HG02623 (cell line): ENCODE measurements at regions not wholly inside any gene's neighbourhood (a gene's known extent, or its start where the extent isn't known, plus 50 kb on each side); places are given as distances from the start of the nearest gene placed in this dataset.

ENCODE experiments used
- ATAC-seq: cut with Tn5 transposase; IDR thresholded peaks from one replicate; pipeline ENCODE4 v1.9.1; 2021; ENCODE audit warnings: moderate library complexity; ENCODE audit not compliant: unreplicated experiment

GRCh38 chr11:112511271-112511670, 250.6 kb upstream of the PLET1 start:
- ATAC-seq = no peak

- no peak for ATAC-seq
Observed at GRCh38 chr11:112511911-112512310, 251.3 kb upstream of the PLET1 start.

- no peak for ATAC-seq
Observed at GRCh38 chr11:112513417-112513816, 252.8 kb upstream of the PLET1 start.

- ATAC-seq = no peak
Observed at GRCh38 chr11:112514011-112514740, 253.5 kb upstream of the PLET1 start.

- no peak for ATAC-seq
Observed at GRCh38 chr11:112516261-112516660, 255.6 kb upstream of the PLET1 start.

GRCh38 chr11:112516755-112517154, 256.1 kb upstream of the PLET1 start:
- no peak for ATAC-seq

- no peak for ATAC-seq
Observed at GRCh38 chr11:112518371-112518770, 257.7 kb upstream of the PLET1 start.

GRCh38 chr11:112519751-112520150, 259.1 kb upstream of the PLET1 start:
- no peak for ATAC-seq

GRCh38 chr11:112520354-112520753, 259.7 kb upstream of the PLET1 start:
- no peak for ATAC-seq

- no peak for ATAC-seq
Observed at GRCh38 chr11:112522536-112522935, 261.9 kb upstream of the PLET1 start.

GRCh38 chr11:112523031-112523430, 262.4 kb upstream of the PLET1 start:
- ATAC-seq = no peak

GRCh38 chr11:112523477-112523876, 262.8 kb upstream of the PLET1 start:
- ATAC-seq = no peak

- ATAC-seq = no peak
Observed at GRCh38 chr11:112523951-112524350, 263.3 kb upstream of the PLET1 start.

- ATAC-seq = no peak
Observed at GRCh38 chr11:112524798-112525197, 264.1 kb upstream of the PLET1 start.

- no peak for ATAC-seq
Observed at GRCh38 chr11:112525270-112525669, 264.6 kb upstream of the PLET1 start.

- ATAC-seq = peak; percentile 42
Observed at GRCh38 chr11:112525844-112526590, 265.4 kb upstream of the PLET1 start.

GRCh38 chr11:112526699-112527416, 266.2 kb upstream of the PLET1 start:
- no peak for ATAC-seq

GRCh38 chr11:112529071-112529470, 268.4 kb upstream of the PLET1 start:
- no peak for ATAC-seq

GRCh38 chr11:112532506-112532905, 271.8 kb upstream of the PLET1 start:
- no peak for ATAC-seq

- ATAC-seq = no peak
Observed at GRCh38 chr11:112533682-112534081, 273.0 kb upstream of the PLET1 start.

- no peak for ATAC-seq
Observed at GRCh38 chr11:112534208-112534607, 273.5 kb upstream of the PLET1 start.

- ATAC-seq = no peak
Observed at GRCh38 chr11:112537026-112537425, 276.4 kb upstream of the PLET1 start.
